ENCODE measurements at regions not wholly inside any gene's neighbourhood (a gene's known extent, or its start where the extent isn't known, plus 50 kb on each side); places are given as distances from the start of the nearest gene placed in this dataset.
A peak's percentile ranks its signal among the peaks of the same experiment; 100 is the strongest.
"Not testable (repeated sequence)": the region's sequence is repeated elsewhere in the genome, so short reads cannot be mapped to it uniquely, and the experiment has no call there.

DNA sequence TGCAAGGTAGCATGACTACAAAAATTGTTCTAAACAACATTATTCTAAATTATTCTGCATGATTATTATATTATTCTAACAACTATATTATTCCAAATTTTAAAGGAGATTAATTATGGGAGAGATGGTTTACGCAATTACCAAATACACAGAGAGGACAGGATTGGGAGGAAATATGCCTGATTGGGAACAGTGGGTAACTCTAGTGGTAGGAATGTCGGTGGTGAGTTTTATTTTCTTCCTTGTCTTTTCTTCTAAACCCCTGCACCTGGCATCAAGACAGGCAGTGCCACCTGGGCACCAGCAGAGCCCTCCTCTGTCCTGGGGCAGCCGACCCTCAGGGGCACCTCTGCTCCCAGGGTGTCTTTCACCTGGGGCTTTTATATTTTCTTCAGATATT is 357.6 kb downstream of the BCL2L11 start:
- not testable (repeated sequence) for H3K27ac ChIP-seq (ENCODE audit: low read depth, low read length); H3K9ac ChIP-seq (ENCODE audit: low read length); H3K14ac ChIP-seq (ENCODE audit: low read length); H2AFZ ChIP-seq (ENCODE audit: insufficient read depth, low read length, poor library complexity); H4K8ac ChIP-seq (ENCODE audit: low read depth, low read length); H3K79me2 ChIP-seq (ENCODE audit: control insufficient read depth, insufficient read depth, low read length, poor library complexity); H4K91ac ChIP-seq (ENCODE audit: low read depth, low read length); H3K18ac ChIP-seq (ENCODE audit: low read length); H2BK12ac ChIP-seq (ENCODE audit: low read length); H3K9me3 ChIP-seq (ENCODE audit: insufficient read depth, low read depth, low read length); DNase-seq; H3K4me1 ChIP-seq (ENCODE audit: control insufficient read depth in 1 of 2, insufficient read depth in 2 of 2, low read length in 2 of 2); H3K4ac ChIP-seq (ENCODE audit: low read depth, low read length); H4K12ac ChIP-seq (ENCODE audit: low read depth, low read length); H3K4me2 ChIP-seq (ENCODE audit: low read length); H3K27me3 ChIP-seq (ENCODE audit: insufficient read depth, low read length); H3K4me3 ChIP-seq (ENCODE audit: low read depth, low read length); H3K36me3 ChIP-seq (ENCODE audit: control insufficient read depth in 1 of 2, insufficient read depth in 2 of 2, low read length in 2 of 2); H2AK5ac ChIP-seq (ENCODE audit: low read length); H3K23ac ChIP-seq (ENCODE audit: low read length); H2BK120ac ChIP-seq (ENCODE audit: insufficient read depth, low read length, poor library complexity); H2BK5ac ChIP-seq (ENCODE audit: low read depth, low read length, poor library complexity); H3K79me1 ChIP-seq (ENCODE audit: low read length)
- no CpG with 5 or more reads among the region's 3 CpGs for WGBS (ENCODE audit: extremely low coverage, insufficient coverage, insufficient read length)

DNA sequence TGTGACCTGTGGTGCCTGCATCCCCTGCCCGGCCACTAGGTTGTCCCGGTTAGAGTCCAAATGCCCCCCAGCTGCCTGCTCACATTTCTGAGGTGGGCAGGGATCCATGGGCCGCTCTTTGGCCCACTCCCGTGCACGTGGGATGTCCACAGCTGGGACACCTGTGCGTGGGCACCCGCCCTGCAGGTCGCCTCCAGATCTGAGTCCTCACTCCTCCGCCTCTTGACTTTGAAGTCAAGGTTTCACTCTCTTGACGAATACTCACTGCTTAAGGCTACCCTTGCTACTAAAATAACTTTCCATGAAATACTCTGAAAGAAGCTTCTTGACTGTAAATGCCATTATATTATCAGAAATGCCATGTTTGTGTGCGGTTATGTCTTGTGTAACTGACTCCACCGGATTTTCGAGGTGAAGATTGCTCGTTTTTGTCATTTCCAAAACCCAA is 358.2 kb downstream of the BCL2L11 start:
- WGBS (ENCODE audit: extremely low coverage, insufficient coverage, insufficient read length): no CpG with 5 or more reads among the region's 14 CpGs
- not testable (repeated sequence) for H3K79me1 ChIP-seq (ENCODE audit: low read length); H3K9me3 ChIP-seq (ENCODE audit: insufficient read depth, low read depth, low read length); H3K4me3 ChIP-seq (ENCODE audit: low read depth, low read length); H3K9ac ChIP-seq (ENCODE audit: low read length); H3K23ac ChIP-seq (ENCODE audit: low read length); H2BK5ac ChIP-seq (ENCODE audit: low read depth, low read length, poor library complexity); H3K36me3 ChIP-seq (ENCODE audit: control insufficient read depth in 1 of 2, insufficient read depth in 2 of 2, low read length in 2 of 2); H2BK120ac ChIP-seq (ENCODE audit: insufficient read depth, low read length, poor library complexity); H3K18ac ChIP-seq (ENCODE audit: low read length); H3K4ac ChIP-seq (ENCODE audit: low read depth, low read length); H3K27me3 ChIP-seq (ENCODE audit: insufficient read depth, low read length); H4K12ac ChIP-seq (ENCODE audit: low read depth, low read length); H3K4me1 ChIP-seq (ENCODE audit: control insufficient read depth in 1 of 2, insufficient read depth in 2 of 2, low read length in 2 of 2); H3K27ac ChIP-seq (ENCODE audit: low read depth, low read length); H2AFZ ChIP-seq (ENCODE audit: insufficient read depth, low read length, poor library complexity); H3K14ac ChIP-seq (ENCODE audit: low read length); H2BK12ac ChIP-seq (ENCODE audit: low read length); H4K91ac ChIP-seq (ENCODE audit: low read depth, low read length); H3K4me2 ChIP-seq (ENCODE audit: low read length); H2AK5ac ChIP-seq (ENCODE audit: low read length); H4K8ac ChIP-seq (ENCODE audit: low read depth, low read length); H3K79me2 ChIP-seq (ENCODE audit: control insufficient read depth, insufficient read depth, low read length, poor library complexity)
- DNase-seq: peak in 1 of 2 donors; percentile 39

GRCh38 chr2:111480016-111480625 is 359.4 kb downstream of the BCL2L11 start:
- not testable (repeated sequence) for H3K23ac ChIP-seq (ENCODE audit: low read length); H3K4ac ChIP-seq (ENCODE audit: low read depth, low read length); H2AK5ac ChIP-seq (ENCODE audit: low read length); H4K8ac ChIP-seq (ENCODE audit: low read depth, low read length); H3K4me3 ChIP-seq (ENCODE audit: low read depth, low read length); H3K9ac ChIP-seq (ENCODE audit: low read length); H3K9me3 ChIP-seq (ENCODE audit: insufficient read depth, low read depth, low read length); DNase-seq; H2BK120ac ChIP-seq (ENCODE audit: insufficient read depth, low read length, poor library complexity); H3K79me2 ChIP-seq (ENCODE audit: control insufficient read depth, insufficient read depth, low read length, poor library complexity); H3K36me3 ChIP-seq (ENCODE audit: control insufficient read depth in 1 of 2, insufficient read depth in 2 of 2, low read length in 2 of 2); H2BK5ac ChIP-seq (ENCODE audit: low read depth, low read length, poor library complexity); H4K12ac ChIP-seq (ENCODE audit: low read depth, low read length); H3K18ac ChIP-seq (ENCODE audit: low read length); H4K91ac ChIP-seq (ENCODE audit: low read depth, low read length); H3K14ac ChIP-seq (ENCODE audit: low read length); H2AFZ ChIP-seq (ENCODE audit: insufficient read depth, low read length, poor library complexity); H3K79me1 ChIP-seq (ENCODE audit: low read length); H3K27ac ChIP-seq (ENCODE audit: low read depth, low read length); H3K27me3 ChIP-seq (ENCODE audit: insufficient read depth, low read length); H3K4me1 ChIP-seq (ENCODE audit: control insufficient read depth in 1 of 2, insufficient read depth in 2 of 2, low read length in 2 of 2); H2BK12ac ChIP-seq (ENCODE audit: low read length); H3K4me2 ChIP-seq (ENCODE audit: low read length)
- no CpG with 5 or more reads among the region's 10 CpGs for WGBS (ENCODE audit: extremely low coverage, insufficient coverage, insufficient read length)

DNA sequence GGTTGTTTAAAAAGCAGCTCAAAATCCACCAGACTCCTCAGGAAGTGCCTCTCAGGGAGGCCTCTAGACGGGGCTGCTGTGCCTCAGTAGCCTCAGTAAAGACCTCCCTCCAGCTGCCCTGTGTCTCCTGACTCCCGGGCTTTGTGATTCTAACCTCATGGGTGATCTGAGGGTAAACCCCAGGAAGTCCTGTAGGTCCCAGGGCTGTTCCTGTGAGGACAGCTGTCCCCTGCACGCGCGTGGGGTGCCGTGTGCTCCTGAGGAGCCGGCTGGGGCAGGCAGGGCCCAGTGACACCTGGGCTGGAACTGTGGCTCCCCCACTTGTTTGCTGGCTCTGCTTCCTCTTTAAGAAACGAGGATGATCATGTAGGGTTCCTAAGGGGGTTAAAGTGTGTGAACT is 359.9 kb downstream of the BCL2L11 start:
- not testable (repeated sequence) for H3K18ac ChIP-seq (ENCODE audit: low read length); H2AK5ac ChIP-seq (ENCODE audit: low read length); H3K4me1 ChIP-seq (ENCODE audit: control insufficient read depth in 1 of 2, insufficient read depth in 2 of 2, low read length in 2 of 2); H3K36me3 ChIP-seq (ENCODE audit: control insufficient read depth in 1 of 2, insufficient read depth in 2 of 2, low read length in 2 of 2); H3K23ac ChIP-seq (ENCODE audit: low read length); H3K4me2 ChIP-seq (ENCODE audit: low read length); H3K14ac ChIP-seq (ENCODE audit: low read length); H4K12ac ChIP-seq (ENCODE audit: low read depth, low read length); H3K9me3 ChIP-seq (ENCODE audit: insufficient read depth, low read depth, low read length); H2AFZ ChIP-seq (ENCODE audit: insufficient read depth, low read length, poor library complexity); H2BK12ac ChIP-seq (ENCODE audit: low read length); H2BK5ac ChIP-seq (ENCODE audit: low read depth, low read length, poor library complexity); H3K79me2 ChIP-seq (ENCODE audit: control insufficient read depth, insufficient read depth, low read length, poor library complexity); DNase-seq; H3K4ac ChIP-seq (ENCODE audit: low read depth, low read length); H3K9ac ChIP-seq (ENCODE audit: low read length); H3K27me3 ChIP-seq (ENCODE audit: insufficient read depth, low read length); H3K79me1 ChIP-seq (ENCODE audit: low read length); H2BK120ac ChIP-seq (ENCODE audit: insufficient read depth, low read length, poor library complexity); H4K8ac ChIP-seq (ENCODE audit: low read depth, low read length); H3K4me3 ChIP-seq (ENCODE audit: low read depth, low read length)
- no CpG with 5 or more reads among the region's 8 CpGs for WGBS (ENCODE audit: extremely low coverage, insufficient coverage, insufficient read length)
- peak overlapping the region; percentile 4 for H4K91ac ChIP-seq (ENCODE audit: low read depth, low read length)
- H3K27ac ChIP-seq (ENCODE audit: low read depth, low read length): peak overlapping the region; percentile 37
